ENCODE measurements at regions not wholly inside any gene's neighbourhood (a gene's known extent, or its start where the extent isn't known, plus 50 kb on each side); places are given as distances from the start of the nearest gene placed in this dataset.
"Not testable (repeated sequence)": the region's sequence is repeated elsewhere in the genome, so short reads cannot be mapped to it uniquely, and the experiment has no call there.

- DNase-seq, result no peak
These were observed 229.5 kb downstream of the GATA3 start for GRCh38 chr10:8283986-8284385.

- not testable (repeated sequence) for DNase-seq
These were observed 231.5 kb downstream of the GATA3 start for GRCh38 chr10:8285970-8286369.

- DNase-seq, result no peak
These were observed 234.1 kb downstream of the GATA3 start for GRCh38 chr10:8288600-8288999.

GRCh38 chr10:8289186-8289924 lies 234.9 kb downstream of the GATA3 start:
- no peak for DNase-seq

GRCh38 chr10:8294779-8295178 lies 240.3 kb downstream of the GATA3 start:
- DNase-seq, result no peak

GRCh38 chr10:8295311-8295710 lies 240.8 kb downstream of the GATA3 start:
- no peak for DNase-seq

GRCh38 chr10:8296090-8296733 lies 241.7 kb downstream of the GATA3 start:
- no peak for DNase-seq

GRCh38 chr10:8296734-8297101 lies 242.2 kb downstream of the GATA3 start:
- no peak for DNase-seq

GRCh38 chr10:8297107-8297506 lies 242.6 kb downstream of the GATA3 start:
- no peak for DNase-seq

GRCh38 chr10:8297959-8298358 lies 243.5 kb downstream of the GATA3 start:
- DNase-seq, result no peak

- no peak for DNase-seq
These were observed 244.5 kb downstream of the GATA3 start for GRCh38 chr10:8298896-8299570.

- no peak for DNase-seq
These were observed 246.4 kb downstream of the GATA3 start for GRCh38 chr10:8300925-8301324.

GRCh38 chr10:8301333-8301732 lies 246.8 kb downstream of the GATA3 start:
- DNase-seq, result no peak

GRCh38 chr10:8301831-8302230 lies 247.3 kb downstream of the GATA3 start:
- no peak for DNase-seq

- DNase-seq, result no peak
These were observed 248.1 kb downstream of the GATA3 start for GRCh38 chr10:8302565-8302964.

- DNase-seq, result no peak
These were observed 250.4 kb downstream of the GATA3 start for GRCh38 chr10:8304861-8305260.

- no peak for DNase-seq
These were observed 251.6 kb downstream of the GATA3 start for GRCh38 chr10:8305876-8306652.

- no peak for DNase-seq
These were observed 252.3 kb downstream of the GATA3 start for GRCh38 chr10:8306685-8307364.

GRCh38 chr10:8310930-8311329 lies 256.4 kb downstream of the GATA3 start:
- DNase-seq, result no peak

- DNase-seq, result no peak
These were observed 257.1 kb downstream of the GATA3 start for GRCh38 chr10:8311526-8312070.

- no peak for DNase-seq
These were observed 257.6 kb downstream of the GATA3 start for GRCh38 chr10:8312079-8312478.

- no peak for DNase-seq
These were observed 258.3 kb downstream of the GATA3 start for GRCh38 chr10:8312781-8313180.

All from CD4-positive, alpha-beta T cell treated with Interleukin-12 subunit alpha and Interleukin-12 subunit beta, for 1 hour (primary cell).